H1 (cell line): ENCODE measurements at regions not wholly inside any gene's neighbourhood (a gene's known extent, or its start where the extent isn't known, plus 50 kb on each side); places are given as distances from the start of the nearest gene placed in this dataset.

ENCODE experiments used
- CREB1 ChIP-seq: IDR thresholded peaks from 2 replicates; pipeline ENCODE4 v1.6.1; 2012; ENCODE audit warnings: inconsistent platforms
- TF ChIP-seq, protein P1 (sequence below): IDR thresholded peaks from 2 replicates; pipeline ENCODE4 v1.6.1; 2012; ENCODE audit warnings: inconsistent platforms

- TF ChIP-seq, protein P1, sequence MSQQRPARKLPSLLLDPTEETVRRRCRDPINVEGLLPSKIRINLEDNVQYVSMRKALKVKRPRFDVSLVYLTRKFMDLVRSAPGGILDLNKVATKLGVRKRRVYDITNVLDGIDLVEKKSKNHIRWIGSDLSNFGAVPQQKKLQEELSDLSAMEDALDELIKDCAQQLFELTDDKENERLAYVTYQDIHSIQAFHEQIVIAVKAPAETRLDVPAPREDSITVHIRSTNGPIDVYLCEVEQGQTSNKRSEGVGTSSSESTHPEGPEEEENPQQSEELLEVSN = no peak
- no peak for TF ChIP-seq CREB1
Observed at GRCh38 chr2:53067056-53067455, 700.5 kb upstream of the CHAC2 start (continued).
